ENCODE measurements at regions not wholly inside any gene's neighbourhood (a gene's known extent, or its start where the extent isn't known, plus 50 kb on each side); places are given as distances from the start of the nearest gene placed in this dataset.

- DNase-seq (ENCODE audit: low spot score) (no peak), ATAC-seq (ENCODE audit: low FRiP score) (no peak)
- TF ChIP-seq CTCF (IDR thresholded peaks at IDR 0.05), result no peak
Measured at GRCh38 chr2:133685636-133686215, 117.5 kb upstream of the NCKAP5 start.

- DNase-seq (ENCODE audit: low spot score), result no peak
Measured at GRCh38 chr2:133690780-133691179, 122.5 kb upstream of the NCKAP5 start.

GRCh38 chr2:133691336-133691735 is 123.1 kb upstream of the NCKAP5 start:
- TF ChIP-seq CTCF (IDR thresholded peaks at IDR 0.05), result no peak
- no peak for DNase-seq (ENCODE audit: low spot score)
- ATAC-seq (ENCODE audit: low FRiP score), result no peak

More at GRCh38 chr2:133690780-133691179, 122.5 kb upstream of the NCKAP5 start:
- no peak for TF ChIP-seq CTCF (IDR thresholded peaks at IDR 0.05)
- no peak for ATAC-seq (ENCODE audit: low FRiP score)

GRCh38 chr2:133705287-133705686 is 137.0 kb upstream of the NCKAP5 start:
- DNase-seq (ENCODE audit: low spot score) (no peak), ATAC-seq (ENCODE audit: low FRiP score) (no peak)
- no peak for TF ChIP-seq CTCF (IDR thresholded peaks at IDR 0.05)

GRCh38 chr2:133710613-133711012 is 142.3 kb upstream of the NCKAP5 start:
- ATAC-seq (ENCODE audit: low FRiP score) (no peak), DNase-seq (ENCODE audit: low spot score) (no peak)
- no peak for TF ChIP-seq CTCF (IDR thresholded peaks at IDR 0.05)

- ATAC-seq (ENCODE audit: low FRiP score), result no peak
- TF ChIP-seq CTCF (IDR thresholded peaks at IDR 0.05), result no peak
- DNase-seq (ENCODE audit: low spot score), result no peak
Measured at GRCh38 chr2:133711201-133711600, 142.9 kb upstream of the NCKAP5 start.

GRCh38 chr2:133711806-133712205 is 143.5 kb upstream of the NCKAP5 start:
- DNase-seq (ENCODE audit: low spot score), result no peak
- no peak for TF ChIP-seq CTCF (IDR thresholded peaks at IDR 0.05)
- no peak for ATAC-seq (ENCODE audit: low FRiP score)

Data from omental fat pad (tissue), 3 donors.